Right ventricle myocardium superior (tissue), 1 donor: ENCODE measurements at regions not wholly inside any gene's neighbourhood (a gene's known extent, or its start where the extent isn't known, plus 50 kb on each side); places are given as distances from the start of the nearest gene placed in this dataset.

Experiments used
- ATAC-seq: fragments of 200-7000 bp; cut with Tn5 transposase; one replicate; pipeline ENCODE4 v1.9.1; 2020; ENCODE audit warnings: mild to moderate bottlenecking; ENCODE audit not compliant: poor library complexity
- DNase-seq: peaks from one replicate; pipeline ENCODE4 v3.0.0-alpha.2; 2020
- intact Hi-C: fragments of 100-400 bp; cut with DNase I; formaldehyde crosslinking; loops from one replicate; pipeline ENCODE4 v1.11.2; 2022
- donor health status: DM: no; HTN: yes; CAD: no; lungs with severe emphysema.

DNA sequence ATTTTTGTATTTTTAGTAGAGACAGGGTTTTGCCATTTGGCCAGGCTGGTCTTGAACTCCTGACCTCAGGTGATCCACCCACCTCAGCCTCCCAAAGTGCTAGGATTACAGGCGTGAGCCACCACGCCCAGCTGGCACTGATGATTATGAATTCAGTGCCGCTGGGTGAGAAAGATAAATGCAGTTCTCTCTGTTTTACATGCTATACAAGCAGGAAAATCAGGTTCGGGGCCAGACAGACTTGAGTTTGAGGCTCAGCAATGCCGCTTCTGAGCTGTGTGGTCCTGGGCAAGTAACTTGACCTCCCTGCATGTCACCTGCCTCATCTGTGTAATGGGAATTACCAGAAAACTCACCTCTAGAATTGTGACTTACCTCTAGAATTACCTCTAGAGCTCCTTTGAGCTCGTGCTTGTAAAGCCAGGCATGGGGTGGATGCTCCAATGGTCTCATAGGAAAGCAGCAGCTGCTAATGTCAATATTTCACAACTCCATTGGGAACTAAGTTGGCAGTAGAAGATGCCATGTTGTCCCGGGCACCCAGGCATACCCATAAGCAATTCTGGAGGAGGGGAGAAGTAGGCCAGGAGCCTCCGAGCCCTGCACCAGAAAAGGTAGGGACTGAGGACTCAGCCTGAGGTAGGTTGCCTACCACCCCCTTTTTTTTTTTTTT, 119.8 kb upstream of the SLC25A33 start:
- ATAC-seq (no peak), DNase-seq (no peak)
- intact Hi-C loops = no loop called here

DNA sequence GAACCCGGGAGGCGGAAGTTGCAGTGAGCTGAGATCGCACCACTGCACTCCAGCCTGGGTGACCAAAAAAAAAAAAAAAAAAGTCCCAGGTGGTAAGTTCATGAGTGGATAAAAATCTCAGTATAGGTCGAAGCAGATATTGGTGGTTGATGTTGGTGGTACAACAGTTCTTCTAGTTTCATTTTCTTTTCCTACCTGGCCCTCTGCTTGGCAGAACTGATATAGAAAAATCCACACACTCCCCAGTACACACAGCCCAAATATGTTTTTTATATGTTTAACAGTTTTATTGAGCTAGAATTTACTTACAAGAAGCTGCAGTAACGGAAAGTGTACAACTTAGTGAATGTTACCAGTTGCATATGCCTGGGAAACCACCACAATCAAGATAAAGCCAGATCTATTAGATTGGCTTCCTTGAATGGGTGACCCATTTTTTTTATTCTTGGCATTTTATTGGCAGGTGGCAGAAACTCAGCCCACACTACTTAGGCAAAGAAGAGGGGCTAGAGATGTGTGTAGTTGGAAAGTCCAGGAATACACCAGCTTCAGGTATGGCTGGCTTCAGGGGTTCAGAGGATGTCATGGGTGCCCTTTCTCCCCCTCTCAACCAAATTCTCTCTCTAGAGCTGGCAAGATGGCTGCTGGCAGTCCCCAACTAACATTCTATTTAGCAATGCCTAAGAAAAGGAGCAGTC, 118.3 kb upstream of the SLC25A33 start:
- no peak for ATAC-seq
- intact Hi-C loops = no loop called here
- DNase-seq = no peak

DNA sequence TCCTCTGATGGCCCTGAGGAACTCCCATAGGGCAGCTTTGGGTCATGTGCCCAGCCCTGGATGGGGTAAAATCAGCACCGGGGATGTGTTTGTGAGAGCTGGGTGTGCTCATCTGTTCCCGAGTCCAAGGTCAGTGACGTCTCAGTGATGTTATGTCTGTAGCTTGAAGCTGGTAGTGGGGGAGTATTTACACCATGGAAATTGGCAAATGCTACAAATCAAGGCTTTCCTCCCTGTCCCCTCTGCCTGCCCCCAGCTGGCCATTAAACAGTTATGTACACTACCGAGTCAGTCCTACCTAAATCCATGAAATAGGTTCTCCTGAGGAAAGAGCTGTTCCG, 117.8 kb upstream of the SLC25A33 start:
- intact Hi-C loops = no loop called here
- ATAC-seq (no peak), DNase-seq (no peak)

DNA sequence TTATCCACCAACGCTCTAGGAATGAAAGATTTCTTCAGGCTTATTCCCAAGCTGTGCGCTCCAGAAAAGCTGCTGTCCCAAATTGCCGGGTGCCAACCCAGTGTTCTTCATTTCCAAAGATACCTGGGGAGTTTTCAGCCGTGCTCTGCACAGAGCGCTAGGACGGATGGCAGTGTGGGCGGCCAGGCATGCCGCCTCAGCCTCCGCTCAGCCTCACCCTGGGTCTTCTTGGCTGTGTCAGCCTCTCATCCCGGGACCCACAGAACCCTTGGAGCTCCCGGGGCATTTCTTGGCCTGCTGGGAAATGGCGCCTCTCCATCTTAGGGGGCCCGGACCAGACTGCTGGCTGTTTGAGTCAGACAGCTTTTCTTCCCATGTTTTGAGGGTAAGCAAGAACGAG, 116.9 kb upstream of the SLC25A33 start:
- ATAC-seq = no peak
- intact Hi-C loops = no loop called here
- DNase-seq = no peak

DNA sequence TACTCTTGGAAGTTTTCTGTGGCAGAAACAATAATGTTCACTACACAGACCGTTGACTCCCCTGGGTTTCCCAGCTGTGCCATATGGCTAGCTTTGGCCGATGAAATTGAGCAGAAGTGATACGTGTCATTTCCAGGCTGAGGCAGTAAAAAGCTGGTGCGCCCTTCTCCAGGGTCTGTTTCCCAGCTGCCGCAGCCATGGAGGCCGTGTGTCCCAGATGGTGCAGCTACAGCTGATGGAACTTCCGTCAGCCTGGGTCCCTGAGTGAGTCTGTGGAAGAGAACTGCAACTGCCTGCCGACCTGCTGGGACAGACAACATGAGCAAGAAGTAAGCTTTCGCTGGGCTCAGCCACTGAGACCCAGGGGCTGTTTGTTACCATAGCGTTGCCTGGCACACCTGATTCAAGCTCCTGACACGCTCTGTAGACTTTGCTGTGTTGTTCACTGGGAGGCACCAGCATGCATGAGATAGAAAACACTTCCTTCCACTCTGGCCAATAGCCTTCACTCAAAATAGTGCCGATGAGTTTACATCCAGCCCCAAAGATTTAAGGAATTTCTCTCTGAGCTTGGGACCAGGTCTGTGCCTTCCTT, 116.3 kb upstream of the SLC25A33 start:
- DNase-seq (no peak), ATAC-seq (no peak)

DNA sequence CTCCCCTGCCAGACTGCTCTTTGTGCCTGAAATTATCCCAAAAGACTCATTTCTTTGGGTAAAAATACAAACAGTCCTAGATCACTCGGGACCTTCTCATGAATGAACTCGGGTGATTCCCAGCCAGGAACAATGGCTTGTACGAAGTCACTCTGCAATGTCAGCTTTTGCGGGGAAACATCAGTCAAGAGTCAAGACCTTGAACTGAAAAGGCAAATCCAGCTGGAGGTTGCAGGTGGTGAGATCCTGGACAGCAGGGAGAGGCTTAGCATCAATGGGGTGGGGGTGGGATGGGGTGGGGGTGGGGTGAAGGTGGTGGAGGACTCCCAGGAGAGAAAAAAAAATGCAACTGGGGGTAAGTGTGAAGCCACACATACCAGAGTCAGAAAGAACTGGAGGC, 115.0 kb upstream of the SLC25A33 start:
- intact Hi-C loops = no loop called here
- ATAC-seq (no peak), DNase-seq (no peak)

More for the DNA sequence above, 116.3 kb upstream of the SLC25A33 start:
- intact Hi-C loops = no loop called here

DNA sequence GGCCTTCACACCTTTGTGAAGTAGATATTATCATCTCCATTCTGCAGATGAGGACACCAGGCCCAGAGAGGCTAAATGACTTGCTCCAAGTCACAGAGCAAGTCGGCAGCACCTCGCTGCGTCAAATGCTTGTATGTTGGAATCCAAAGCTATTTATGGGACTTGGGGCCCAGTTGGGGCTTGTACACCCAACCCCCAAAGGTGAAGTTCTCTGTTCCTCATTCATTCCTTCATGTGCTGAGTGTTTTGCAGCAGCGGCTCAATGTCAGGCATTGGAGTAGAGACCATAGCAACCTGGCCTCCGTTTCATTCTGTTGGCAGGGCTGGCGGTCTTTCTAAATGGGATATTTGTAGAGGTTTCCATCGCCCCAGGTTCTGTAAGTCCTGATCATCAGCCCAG, 113.4 kb upstream of the SLC25A33 start:
- intact Hi-C loops = no loop called here
- ATAC-seq (no peak), DNase-seq (no peak)

DNA sequence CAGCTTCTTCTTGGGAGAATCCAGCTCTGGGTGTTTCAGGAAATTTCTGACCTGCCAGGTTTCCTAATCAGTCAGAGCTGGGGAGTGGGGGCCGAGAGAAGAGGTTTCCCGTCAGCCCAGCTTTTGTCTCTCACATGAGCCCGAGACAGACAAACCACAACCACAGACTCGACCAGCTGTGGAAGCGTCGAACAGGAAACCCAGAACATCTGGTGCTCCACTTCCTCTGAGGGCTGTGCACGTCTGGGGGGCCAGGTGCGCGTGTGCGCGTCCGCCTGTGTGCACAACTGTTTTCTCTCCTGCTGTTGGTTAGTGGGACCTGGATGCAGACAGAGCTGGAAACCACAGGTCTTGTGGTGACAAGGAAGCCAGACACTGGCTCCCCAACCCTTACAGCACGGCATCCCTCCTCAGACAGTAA, 113.0 kb upstream of the SLC25A33 start:
- DNase-seq (no peak), ATAC-seq (no peak)
- intact Hi-C loops = no loop called here

DNA sequence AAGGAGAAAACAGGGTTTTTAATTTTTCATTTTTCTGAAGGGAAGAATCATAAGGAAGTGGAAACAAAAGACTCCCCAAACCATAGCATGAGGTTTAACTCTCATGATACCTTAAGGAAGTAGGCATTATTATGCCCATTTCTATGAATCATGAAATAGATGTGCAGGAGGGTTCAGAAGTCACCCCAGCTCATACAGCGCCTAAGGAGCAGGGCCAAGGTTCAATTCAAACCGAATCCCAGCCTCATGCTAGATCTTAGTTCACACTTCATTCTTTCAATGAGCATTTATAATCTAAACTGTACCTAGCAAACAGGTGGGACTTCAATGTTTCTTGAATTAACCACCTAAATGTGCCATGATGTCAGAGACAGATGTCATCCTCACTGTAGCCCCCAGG, 111.9 kb upstream of the SLC25A33 start:
- no peak for ATAC-seq
- intact Hi-C loops = no loop called here
- no peak for DNase-seq

DNA sequence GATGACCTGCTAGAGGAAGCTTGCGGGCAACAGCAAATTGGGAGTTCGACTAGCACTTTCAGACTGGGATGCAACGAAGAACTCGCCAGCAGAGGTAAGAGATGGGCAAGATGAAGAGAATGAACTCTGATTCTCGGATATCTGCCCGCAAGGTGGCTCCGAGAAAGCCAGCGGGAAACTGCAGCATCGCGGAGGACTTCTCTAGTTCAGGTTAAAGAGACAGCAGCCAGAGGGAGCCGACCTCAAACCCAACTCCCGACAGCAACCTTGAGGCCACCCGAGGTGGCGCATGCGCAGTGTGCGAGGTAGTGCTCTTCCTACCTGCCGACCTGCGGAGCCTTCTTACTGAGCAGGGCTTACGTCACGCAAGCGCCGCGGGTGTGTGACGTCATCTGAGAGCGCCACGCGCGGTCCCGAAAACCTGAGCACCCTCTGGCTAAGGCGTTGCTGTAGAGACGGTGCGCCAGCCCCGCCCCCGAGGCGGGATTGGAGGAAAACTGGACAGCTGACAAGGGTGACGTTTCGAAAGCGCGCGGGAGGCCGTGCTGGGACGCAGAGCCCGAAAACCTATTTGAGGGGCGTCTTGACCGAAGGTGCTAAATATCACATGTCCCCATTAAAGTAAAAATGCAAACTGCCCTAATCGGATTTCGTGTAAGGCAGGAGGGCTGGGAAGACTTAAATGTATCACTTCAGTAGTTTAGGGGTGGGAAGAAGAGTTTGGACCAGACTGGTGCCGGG, 110.5 kb upstream of the SLC25A33 start:
- DNase-seq (peak; percentile 100), ATAC-seq (peak; percentile 99)
- intact Hi-C loops = no loop called here

DNA sequence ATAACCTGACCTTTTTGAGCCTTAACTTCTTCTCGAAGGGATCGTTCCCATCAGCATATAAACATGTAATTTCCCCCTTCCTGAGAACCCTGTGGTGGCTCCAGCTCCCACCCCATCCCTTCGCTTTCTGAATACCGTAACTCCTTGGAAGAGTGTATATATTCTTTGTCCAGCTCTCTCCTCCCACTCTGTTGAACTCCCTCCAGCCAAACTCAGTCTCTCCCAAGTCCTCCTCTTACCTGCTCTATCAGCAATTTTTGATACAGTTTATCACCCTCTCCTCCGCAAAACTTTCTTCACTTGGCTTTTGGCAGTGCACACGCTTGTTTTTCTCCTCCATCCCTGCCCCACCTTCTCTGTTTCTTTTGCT, 109.9 kb upstream of the SLC25A33 start:
- DNase-seq = no peak
- intact Hi-C loops = no loop called here
- no peak for ATAC-seq

DNA sequence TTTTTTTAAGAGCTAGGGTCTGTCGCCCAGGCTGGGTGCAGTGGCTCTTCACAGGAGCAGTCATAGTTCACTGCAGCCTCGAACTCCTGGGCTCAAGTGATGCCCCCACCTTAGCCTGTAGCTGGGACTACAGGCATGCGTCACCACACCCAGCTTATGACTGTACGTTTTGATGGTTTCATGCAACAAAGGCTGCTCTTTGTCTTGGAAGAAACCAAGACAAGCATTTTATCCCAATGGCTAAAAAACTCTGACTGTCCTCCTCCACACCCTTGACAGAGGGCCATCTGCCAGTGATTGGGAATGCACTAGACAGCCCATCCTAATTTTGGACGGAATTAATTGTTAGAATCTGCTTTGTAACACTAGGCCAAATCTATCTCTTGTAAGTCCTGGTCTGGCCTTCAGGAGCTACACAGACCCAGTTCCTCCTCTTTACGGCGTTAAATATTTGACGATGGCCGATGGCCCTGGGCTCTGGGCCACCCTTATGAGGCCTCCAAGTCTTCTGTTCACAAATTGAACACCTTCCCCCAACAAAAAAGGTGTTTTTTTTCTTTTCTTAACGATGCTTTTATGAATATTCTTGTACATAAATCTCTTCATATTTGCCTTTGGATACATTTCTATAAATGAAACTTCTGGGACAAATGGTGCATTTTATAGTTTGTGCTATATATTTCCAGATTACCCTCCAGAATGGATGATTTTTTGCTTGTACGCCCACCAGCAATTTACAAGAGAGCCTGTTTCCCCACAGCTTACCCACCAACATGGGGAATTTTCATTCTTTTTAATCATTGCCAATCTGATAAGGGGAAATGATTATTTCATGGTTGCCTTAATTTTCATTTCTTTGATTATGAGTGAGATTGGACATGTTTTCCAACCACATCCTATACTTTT, 104.8 kb upstream of the SLC25A33 start:
- ATAC-seq (no peak), DNase-seq (no peak)
- intact Hi-C loops = loop anchor here (5.0 kb wide), 1 partner anchor 47 kb away; no protein-coding TSS in a partner anchor

DNA sequence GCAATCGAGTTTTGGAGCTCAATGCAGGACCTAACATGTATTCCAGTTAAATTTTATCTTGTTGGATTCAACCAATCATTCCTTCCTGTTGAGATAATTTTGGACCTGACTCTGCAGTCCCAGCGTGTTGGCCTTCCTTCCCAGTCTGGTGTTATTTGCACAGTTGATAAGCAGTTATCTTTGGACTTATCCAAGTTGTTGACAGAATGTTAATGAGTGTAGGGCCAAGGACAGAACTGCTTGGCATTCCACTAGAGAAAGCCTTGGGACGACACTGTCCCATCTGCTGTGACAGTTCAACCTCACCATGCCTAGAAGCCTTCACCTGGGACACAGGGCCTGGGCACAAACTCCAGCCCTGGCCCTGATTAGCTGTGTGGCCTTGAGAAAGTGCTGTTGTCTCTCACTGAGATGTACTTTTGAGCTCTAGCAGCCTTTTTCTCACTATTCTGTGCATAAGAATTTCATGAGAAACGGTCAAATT, 104.1 kb upstream of the SLC25A33 start:
- ATAC-seq (peak; percentile 27), DNase-seq (no peak)
- intact Hi-C loops = loop anchor here (5.0 kb wide), 1 partner anchor 48 kb away; no protein-coding TSS in a partner anchor

DNA sequence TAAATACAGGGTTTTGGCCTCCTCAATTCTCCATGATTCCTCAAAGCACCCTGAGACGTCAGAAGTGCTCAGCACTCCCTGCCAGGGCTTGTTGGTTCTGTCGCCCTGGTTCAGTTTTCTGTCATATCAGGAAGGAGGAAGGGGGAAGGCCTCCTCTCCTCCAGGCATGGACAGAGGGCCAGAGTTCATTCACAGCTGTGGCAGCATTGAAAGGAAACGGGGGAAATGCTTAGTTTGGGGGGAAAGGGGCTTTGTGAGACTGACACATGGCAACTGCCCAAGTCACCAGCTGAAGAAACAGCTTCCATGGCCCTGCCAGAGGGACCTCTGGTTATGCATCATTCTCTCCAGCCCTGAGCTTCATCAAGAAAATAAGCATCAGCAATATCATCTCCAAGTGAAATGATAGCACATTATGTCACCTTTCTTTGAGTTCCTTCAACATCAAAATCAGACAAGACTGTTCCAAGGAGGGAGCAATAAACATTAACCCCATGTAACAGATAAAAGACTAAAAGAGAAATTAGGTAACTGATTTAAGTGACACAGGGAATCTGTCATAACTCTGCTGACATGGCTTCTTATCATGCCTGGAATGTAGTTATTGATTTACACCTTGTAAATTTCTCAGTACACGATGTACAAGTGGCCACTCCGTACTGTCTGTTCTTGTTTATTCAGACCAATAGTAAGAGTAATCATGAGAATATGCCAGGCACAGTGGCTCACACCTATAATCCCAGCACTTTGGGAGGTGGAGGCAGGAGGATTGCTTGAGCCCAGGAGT, 103.2 kb upstream of the SLC25A33 start:
- intact Hi-C loops = loop anchor here (5.0 kb wide), 1 partner anchor 49 kb away; no protein-coding TSS in a partner anchor
- no peak for ATAC-seq
- DNase-seq = no peak

DNA sequence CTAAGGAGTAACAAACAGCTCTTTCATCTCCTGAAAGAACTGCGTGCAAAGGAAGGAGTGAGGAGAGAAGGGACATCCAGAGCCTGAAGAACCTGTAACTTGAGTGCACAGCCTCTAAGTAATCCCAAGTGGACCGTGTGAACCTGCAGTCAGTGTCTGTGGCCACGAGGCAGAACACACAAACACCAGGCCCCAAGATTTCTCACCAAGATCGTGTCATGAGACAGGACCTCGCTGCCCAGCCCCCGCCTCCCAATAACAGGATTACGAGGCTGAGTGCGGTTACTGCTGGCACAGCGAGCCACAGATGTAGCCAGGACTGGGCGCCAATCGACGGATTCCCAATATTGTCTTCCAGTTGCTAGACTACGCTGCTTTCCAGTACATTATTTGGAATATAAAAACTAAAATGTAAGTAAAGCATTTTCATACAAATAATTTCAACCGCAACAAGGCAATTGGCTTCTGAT, 101.3 kb upstream of the SLC25A33 start:
- intact Hi-C loops = loop anchor here (5.0 kb wide), 1 partner anchor 51 kb away; no protein-coding TSS in a partner anchor
- DNase-seq = peak; percentile 64
- no peak for ATAC-seq

DNA sequence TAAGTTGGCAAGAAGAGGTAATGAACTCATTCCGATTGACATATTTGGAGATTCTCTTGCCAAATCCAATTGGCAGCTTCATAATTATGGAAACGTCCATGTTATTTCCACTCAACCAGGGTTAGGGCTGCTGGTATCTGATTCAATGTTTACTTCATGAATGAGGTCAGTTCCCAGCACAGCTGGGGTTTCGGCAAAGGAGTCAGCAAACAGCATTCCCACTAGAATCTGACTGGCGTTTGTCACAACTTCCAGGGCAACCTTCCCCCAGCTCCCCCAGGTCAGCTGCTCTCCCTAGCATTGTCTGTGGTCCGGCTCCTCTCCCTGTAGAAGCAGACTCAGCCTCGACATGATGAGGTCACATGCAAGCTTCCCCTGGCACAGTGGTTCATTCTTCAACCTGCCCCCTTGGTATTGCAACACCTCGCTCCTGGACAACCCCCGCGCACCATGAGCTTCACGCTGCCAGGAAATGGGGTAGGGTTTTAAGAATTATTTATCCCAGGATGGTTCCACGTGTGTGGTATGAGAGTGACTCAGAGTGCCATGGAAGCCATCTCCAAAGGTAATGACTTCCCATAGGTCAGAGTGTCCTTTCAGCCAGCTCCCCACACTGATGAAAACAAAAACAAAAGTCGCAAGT, 100.7 kb upstream of the SLC25A33 start:
- ATAC-seq (peak; percentile 36), DNase-seq (peak; percentile 65)
- intact Hi-C loops = loop anchor here (5.0 kb wide), 1 partner anchor 51 kb away; no protein-coding TSS in a partner anchor
